BE2C (cell line): ENCODE measurements at regions not wholly inside any gene's neighbourhood (a gene's known extent, or its start where the extent isn't known, plus 50 kb on each side); places are given as distances from the start of the nearest gene placed in this dataset.
"Not testable (repeated sequence)": the region's sequence is repeated elsewhere in the genome, so short reads cannot be mapped to it uniquely, and the experiment has no call there.

ENCODE experiments used
- DNase-seq: peaks from one replicate; pipeline ENCODE4 v3.0.0-alpha.2; 2020
- H3K27me3 ChIP-seq: fragments of 250-450 bp; sonication (Bioruptor Pico); 2 replicates; pipeline ENCODE4 v1.5.1; 2020; ENCODE audit warnings: mild to moderate bottlenecking
- H3K36me3 ChIP-seq: fragments of 250-450 bp; sonication (Bioruptor Pico); 2 replicates; pipeline ENCODE4 v1.5.1; 2020; ENCODE audit warnings: mild to moderate bottlenecking
- H3K4me1 ChIP-seq: fragments of 250-450 bp; sonication (Bioruptor Pico); 2 replicates; pipeline ENCODE4 v1.5.1; 2020
- H3K4me3 ChIP-seq: 2 replicates; pipeline ENCODE4 v1.5.1; 2011; ENCODE audit warnings: low read depth, low read length
- H3K9me3 ChIP-seq: fragments of 250-450 bp; sonication (Bioruptor Pico); 2 replicates; pipeline ENCODE4 v1.5.1; 2020
- CTCF ChIP-seq: IDR thresholded peaks from 2 replicates; pipeline ENCODE4 v1.5.1; 2012; ENCODE audit warnings: mild to moderate bottlenecking, low read depth, low read length

GRCh38 chr12:53870117-53870516, 68.5 kb upstream of the HOXC13 start:
- Histone ChIP-seq H3K4me3 (no peak overlapping the region), H3K36me3 (no peaks in the 10 kb centered on the region), H3K9me3 (no peaks in the 10 kb centered on the region), H3K4me1 (no peaks in the 10 kb centered on the region), H3K27me3 (peaks cover 28% of the 10 kb centered on the region)
- no peak for DNase-seq
- TF ChIP-seq CTCF, result no peak

- no peaks in the 10 kb centered on the region for H3K36me3 ChIP-seq
- H3K4me1 ChIP-seq, result no peaks in the 10 kb centered on the region
- H3K27me3 ChIP-seq, result peaks cover 24% of the 10 kb centered on the region
- TF ChIP-seq CTCF, result no peak
- no peak for DNase-seq
- H3K4me3 ChIP-seq, result no peak overlapping the region
- no peaks in the 10 kb centered on the region for H3K9me3 ChIP-seq
These were observed 67.3 kb upstream of the HOXC13 start for GRCh38 chr12:53871367-53871766.

GRCh38 chr12:53872367-53872766, 66.3 kb upstream of the HOXC13 start:
- DNase-seq, result no peak
- H3K9me3 ChIP-seq, result no peaks in the 10 kb centered on the region
- no peaks in the 10 kb centered on the region for H3K4me1 ChIP-seq
- no peak for TF ChIP-seq CTCF
- peaks cover 24% of the 10 kb centered on the region for H3K27me3 ChIP-seq
- no peaks in the 10 kb centered on the region for H3K36me3 ChIP-seq
- H3K4me3 ChIP-seq, result no peak overlapping the region

GRCh38 chr12:53877961-53878360, 60.7 kb upstream of the HOXC13 start:
- not testable (repeated sequence) for DNase-seq, H3K4me1 ChIP-seq, H3K36me3 ChIP-seq, H3K9me3 ChIP-seq, H3K4me3 ChIP-seq
- H3K27me3 ChIP-seq, result peaks cover 31% of the 10 kb centered on the region

- no peak for TF ChIP-seq CTCF
- Histone ChIP-seq H3K36me3 (no peaks in the 10 kb centered on the region), H3K4me1 (no peaks in the 10 kb centered on the region), H3K27me3 (peaks cover 74% of the 10 kb centered on the region), H3K4me3 (no peak overlapping the region), H3K9me3 (no peaks in the 10 kb centered on the region)
- DNase-seq, result no peak
These were observed 51.6 kb upstream of the HOXC13 start for GRCh38 chr12:53887006-53887405.

GRCh38 chr12:53887881-53888280, 50.8 kb upstream of the HOXC13 start:
- no peak for DNase-seq
- Histone ChIP-seq H3K36me3 (no peaks in the 10 kb centered on the region), H3K4me3 (no peak overlapping the region), H3K4me1 (no peaks in the 10 kb centered on the region), H3K27me3 (peaks cover 70% of the 10 kb centered on the region), H3K9me3 (no peaks in the 10 kb centered on the region)
- TF ChIP-seq CTCF, result no peak
